Large intestine (tissue), 3 donors: ENCODE measurements at regions not wholly inside any gene's neighbourhood (a gene's known extent, or its start where the extent isn't known, plus 50 kb on each side); places are given as distances from the start of the nearest gene placed in this dataset.
A peak's percentile ranks its signal among the peaks of the same experiment; 100 is the strongest.

ENCODE experiments used
- DNase-seq, 2 donors: peaks; one replicate each; pipeline versions ENCODE4 v3.0.0 to v3.0.0-alpha.2; 2013
- H3K27ac ChIP-seq: one replicate; pipeline ENCODE4 v1.5.1; 2013; ENCODE audit warnings: low read length
- H3K27me3 ChIP-seq: 2 replicates; pipeline ENCODE4 v1.6.1; 2013; ENCODE audit warnings: low read length; ENCODE audit not compliant: control insufficient read depth, insufficient read depth
- H3K36me3 ChIP-seq: 2 replicates; pipeline ENCODE4 v1.6.1; 2013; ENCODE audit warnings: low read length; ENCODE audit not compliant: control insufficient read depth, insufficient read depth
- H3K4me1 ChIP-seq: one replicate; pipeline ENCODE4 v1.6.1; 2013; ENCODE audit warnings: low read length; ENCODE audit not compliant: control insufficient read depth, insufficient read depth
- H3K4me3 ChIP-seq: one replicate; pipeline ENCODE4 v1.5.1; 2013; ENCODE audit warnings: low read length
- H3K9me3 ChIP-seq: one replicate; pipeline ENCODE4 v1.6.1; 2013; ENCODE audit warnings: mild to moderate bottlenecking, low read depth, low read length, moderate library complexity; ENCODE audit not compliant: control insufficient read depth
- WGBS: methylation state at CpG from one replicate; pipeline ENCODE4 v1.1.5; 2013; ENCODE audit warnings: low lambda C conversion rate; ENCODE audit not compliant: insufficient coverage; 5-methylcytosine and 5-hydroxymethylcytosine counted together

- H3K9me3 ChIP-seq, result no peaks in the 10 kb centered on the region
- H3K27me3 ChIP-seq, result no peaks in the 10 kb centered on the region
- no peak overlapping the region for H3K27ac ChIP-seq
- no peak overlapping the region for H3K4me3 ChIP-seq
- H3K36me3 ChIP-seq, result no peaks in the 10 kb centered on the region
- DNase-seq, result no peak
- peaks cover 3% of the 10 kb centered on the region for H3K4me1 ChIP-seq
- 100% methylated on average over 1 of the region's 2 CpGs for WGBS
Observed at GRCh38 chr16:72236866-72237265, 64.9 kb upstream of the PMFBP1 start.

GRCh38 chr16:72234387-72234786 is 62.4 kb upstream of the PMFBP1 start:
- Histone ChIP-seq H3K36me3 (no peaks in the 10 kb centered on the region), H3K4me3 (no peak overlapping the region), H3K9me3 (no peaks in the 10 kb centered on the region), H3K27ac (no peak overlapping the region), H3K27me3 (no peaks in the 10 kb centered on the region), H3K4me1 (peaks cover 3% of the 10 kb centered on the region)
- 0% methylated on average over 1 of the region's 5 CpGs for WGBS
- peak; percentile 73 to 89 for DNase-seq

GRCh38 chr16:72228014-72228413 is 56.1 kb upstream of the PMFBP1 start:
- H3K36me3 ChIP-seq, result no peaks in the 10 kb centered on the region
- no CpG with 5 or more reads among the region's 8 CpGs for WGBS
- no peak overlapping the region for H3K27ac ChIP-seq
- DNase-seq, result no peak
- peaks cover 15% of the 10 kb centered on the region for H3K4me1 ChIP-seq
- H3K4me3 ChIP-seq, result no peak overlapping the region
- no peaks in the 10 kb centered on the region for H3K27me3 ChIP-seq
- H3K9me3 ChIP-seq, result no peaks in the 10 kb centered on the region

GRCh38 chr16:72226136-72226535 is 54.2 kb upstream of the PMFBP1 start:
- no peak overlapping the region for H3K27ac ChIP-seq
- WGBS, result no CpG with 5 or more reads among the region's 3 CpGs
- H3K9me3 ChIP-seq, result no peaks in the 10 kb centered on the region
- H3K4me3 ChIP-seq, result no peak overlapping the region
- no peaks in the 10 kb centered on the region for H3K36me3 ChIP-seq
- H3K27me3 ChIP-seq, result no peaks in the 10 kb centered on the region
- peaks cover 15% of the 10 kb centered on the region for H3K4me1 ChIP-seq
- DNase-seq, result no peak

GRCh38 chr16:72224260-72224768 is 52.4 kb upstream of the PMFBP1 start:
- peak; percentile 81 to 90 for DNase-seq
- Histone ChIP-seq H3K27ac (peak overlapping the region; percentile 40), H3K9me3 (no peaks in the 10 kb centered on the region), H3K27me3 (no peaks in the 10 kb centered on the region), H3K36me3 (no peaks in the 10 kb centered on the region), H3K4me1 (peaks cover 15% of the 10 kb centered on the region), H3K4me3 (no peak overlapping the region)
- WGBS, result 17% methylated on average over 1 of the region's 6 CpGs

- peaks cover 15% of the 10 kb centered on the region for H3K4me1 ChIP-seq
- no peaks in the 10 kb centered on the region for H3K9me3 ChIP-seq
- WGBS, result no CpG with 5 or more reads among the region's 2 CpGs
- no peaks in the 10 kb centered on the region for H3K27me3 ChIP-seq
- no peak for DNase-seq
- no peak overlapping the region for H3K4me3 ChIP-seq
- no peak overlapping the region for H3K27ac ChIP-seq
- no peaks in the 10 kb centered on the region for H3K36me3 ChIP-seq
Observed at GRCh38 chr16:72222503-72222902, 50.5 kb upstream of the PMFBP1 start.
